DND-41 (cell line): ENCODE measurements at regions not wholly inside any gene's neighbourhood (a gene's known extent, or its start where the extent isn't known, plus 50 kb on each side); places are given as distances from the start of the nearest gene placed in this dataset.

Experiments used
- EZH2 ChIP-seq: IDR thresholded peaks from 3 replicates; pipeline ENCODE4 v1.6.1; 2012; ENCODE audit warnings: borderline replicate concordance, low read depth, mild to moderate bottlenecking, moderate library complexity, low read length, inconsistent platforms; ENCODE audit not compliant: severe bottlenecking
- TF ChIP-seq, protein P1 (sequence below): IDR thresholded peaks from 2 replicates; pipeline ENCODE4 v1.5.1; 2012; ENCODE audit warnings: borderline replicate concordance, low read length, moderate library complexity, mild to moderate bottlenecking; ENCODE audit not compliant: poor library complexity, severe bottlenecking; ENCODE audit errors: extremely low read depth

DNA sequence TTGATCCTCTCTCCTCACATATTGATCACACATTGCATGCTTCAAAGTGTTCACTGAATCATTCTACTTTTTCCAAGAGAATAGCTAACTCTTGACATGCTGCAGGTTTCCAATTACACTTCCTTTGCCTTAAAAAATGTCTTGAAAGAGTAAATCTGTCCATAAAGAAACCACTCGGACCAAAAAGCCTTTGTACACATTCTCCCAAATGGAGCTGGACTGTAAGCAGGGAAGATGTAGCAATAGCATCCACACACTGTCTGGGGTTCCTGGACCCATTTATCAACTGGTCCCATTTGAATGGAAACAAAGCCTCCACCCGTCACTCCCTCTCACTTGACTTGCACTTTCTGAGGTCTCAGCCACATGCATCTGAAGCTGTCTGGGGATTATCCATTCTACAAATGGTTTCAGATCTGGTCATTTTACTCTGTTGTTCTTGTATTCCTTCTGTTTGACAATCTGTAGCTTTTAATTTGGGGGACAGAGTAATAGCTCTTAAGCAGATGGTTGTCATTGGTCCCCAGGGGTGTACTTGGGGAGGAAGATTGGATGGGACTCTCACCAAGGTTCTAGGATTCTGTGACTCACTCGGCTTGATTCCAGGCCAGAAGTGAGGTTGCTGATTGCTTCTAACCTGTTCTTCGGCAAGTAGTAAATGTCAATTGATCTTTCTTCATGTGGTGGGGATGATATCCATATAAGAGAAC lies 203.5 kb downstream of the HIBADH start:
- TF ChIP-seq, protein P1, sequence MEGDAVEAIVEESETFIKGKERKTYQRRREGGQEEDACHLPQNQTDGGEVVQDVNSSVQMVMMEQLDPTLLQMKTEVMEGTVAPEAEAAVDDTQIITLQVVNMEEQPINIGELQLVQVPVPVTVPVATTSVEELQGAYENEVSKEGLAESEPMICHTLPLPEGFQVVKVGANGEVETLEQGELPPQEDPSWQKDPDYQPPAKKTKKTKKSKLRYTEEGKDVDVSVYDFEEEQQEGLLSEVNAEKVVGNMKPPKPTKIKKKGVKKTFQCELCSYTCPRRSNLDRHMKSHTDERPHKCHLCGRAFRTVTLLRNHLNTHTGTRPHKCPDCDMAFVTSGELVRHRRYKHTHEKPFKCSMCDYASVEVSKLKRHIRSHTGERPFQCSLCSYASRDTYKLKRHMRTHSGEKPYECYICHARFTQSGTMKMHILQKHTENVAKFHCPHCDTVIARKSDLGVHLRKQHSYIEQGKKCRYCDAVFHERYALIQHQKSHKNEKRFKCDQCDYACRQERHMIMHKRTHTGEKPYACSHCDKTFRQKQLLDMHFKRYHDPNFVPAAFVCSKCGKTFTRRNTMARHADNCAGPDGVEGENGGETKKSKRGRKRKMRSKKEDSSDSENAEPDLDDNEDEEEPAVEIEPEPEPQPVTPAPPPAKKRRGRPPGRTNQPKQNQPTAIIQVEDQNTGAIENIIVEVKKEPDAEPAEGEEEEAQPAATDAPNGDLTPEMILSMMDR: no peak
- no peak for TF ChIP-seq EZH2
